Mesothelial cell of epicardium (in vitro differentiated cells): ENCODE measurements at regions not wholly inside any gene's neighbourhood (a gene's known extent, or its start where the extent isn't known, plus 50 kb on each side); places are given as distances from the start of the nearest gene placed in this dataset.

Experiments used
- DNase-seq, 2 experiments: peaks; one replicate each; pipeline ENCODE4 v3.0.0; 2021; ENCODE audit warnings: low spot score in 2 of 2; ENCODE audit not compliant: unreplicated experiment in 2 of 2
- H3K27ac Mint-ChIP-seq: 2 replicates; pipeline ENCODE4 v1.8.0; 2021; ENCODE audit warnings: mixed read lengths
- H3K27me3 Mint-ChIP-seq: 2 replicates; pipeline ENCODE4 v1.8.0; 2021; ENCODE audit warnings: low read depth, mixed read lengths
- H3K36me3 Mint-ChIP-seq: 2 replicates; pipeline ENCODE4 v1.8.0; 2021; ENCODE audit warnings: mixed read lengths
- H3K4me1 Mint-ChIP-seq: 2 replicates; pipeline ENCODE4 v1.8.0; 2021; ENCODE audit warnings: mixed read lengths
- H3K4me3 Mint-ChIP-seq: 2 replicates; pipeline ENCODE4 v1.8.0; 2021; ENCODE audit warnings: mild to moderate bottlenecking, moderate library complexity, mixed read lengths
- H3K9me3 Mint-ChIP-seq: 2 replicates; pipeline ENCODE4 v1.8.0; 2021; ENCODE audit warnings: mixed read lengths
- TF ChIP-seq, protein P1 (sequence below): fragments of 200-600 bp; sonication (generic); IDR thresholded peaks from one replicate; pipeline ENCODE4 v1.5.0; 2021; ENCODE audit warnings: antibody characterized with exemption; ENCODE audit not compliant: unreplicated experiment

DNA sequence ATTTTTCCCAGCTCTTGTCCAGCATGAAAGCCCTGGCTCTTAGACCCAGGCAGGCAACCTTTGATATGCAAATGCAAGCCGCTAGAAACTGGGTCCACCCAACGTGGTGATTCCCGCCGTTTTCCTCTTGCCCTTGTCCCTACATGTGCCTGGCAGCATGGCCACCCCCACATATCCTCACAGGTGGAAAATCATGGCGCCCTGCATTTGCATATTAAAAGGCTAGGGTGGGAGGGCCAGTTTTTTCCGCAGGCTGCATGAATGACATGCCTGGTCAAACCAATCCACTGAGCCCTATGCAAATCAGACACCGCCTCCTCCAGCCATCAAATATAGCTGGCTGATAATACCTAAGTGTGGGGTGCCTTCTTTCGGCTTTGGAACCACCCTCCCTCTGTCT is 1091.8 kb upstream of the NXPH2 start:
- no peaks in the 10 kb centered on the region for H3K9me3 Mint-ChIP-seq
- H3K4me1 Mint-ChIP-seq = no peaks in the 10 kb centered on the region
- DNase-seq = no peak
- no peaks in the 10 kb centered on the region for H3K36me3 Mint-ChIP-seq
- H3K27ac Mint-ChIP-seq = no peak overlapping the region
- no peak overlapping the region for H3K4me3 Mint-ChIP-seq
- H3K27me3 Mint-ChIP-seq = no peaks in the 10 kb centered on the region
- TF ChIP-seq, protein P1, sequence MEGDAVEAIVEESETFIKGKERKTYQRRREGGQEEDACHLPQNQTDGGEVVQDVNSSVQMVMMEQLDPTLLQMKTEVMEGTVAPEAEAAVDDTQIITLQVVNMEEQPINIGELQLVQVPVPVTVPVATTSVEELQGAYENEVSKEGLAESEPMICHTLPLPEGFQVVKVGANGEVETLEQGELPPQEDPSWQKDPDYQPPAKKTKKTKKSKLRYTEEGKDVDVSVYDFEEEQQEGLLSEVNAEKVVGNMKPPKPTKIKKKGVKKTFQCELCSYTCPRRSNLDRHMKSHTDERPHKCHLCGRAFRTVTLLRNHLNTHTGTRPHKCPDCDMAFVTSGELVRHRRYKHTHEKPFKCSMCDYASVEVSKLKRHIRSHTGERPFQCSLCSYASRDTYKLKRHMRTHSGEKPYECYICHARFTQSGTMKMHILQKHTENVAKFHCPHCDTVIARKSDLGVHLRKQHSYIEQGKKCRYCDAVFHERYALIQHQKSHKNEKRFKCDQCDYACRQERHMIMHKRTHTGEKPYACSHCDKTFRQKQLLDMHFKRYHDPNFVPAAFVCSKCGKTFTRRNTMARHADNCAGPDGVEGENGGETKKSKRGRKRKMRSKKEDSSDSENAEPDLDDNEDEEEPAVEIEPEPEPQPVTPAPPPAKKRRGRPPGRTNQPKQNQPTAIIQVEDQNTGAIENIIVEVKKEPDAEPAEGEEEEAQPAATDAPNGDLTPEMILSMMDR = no peak

DNA sequence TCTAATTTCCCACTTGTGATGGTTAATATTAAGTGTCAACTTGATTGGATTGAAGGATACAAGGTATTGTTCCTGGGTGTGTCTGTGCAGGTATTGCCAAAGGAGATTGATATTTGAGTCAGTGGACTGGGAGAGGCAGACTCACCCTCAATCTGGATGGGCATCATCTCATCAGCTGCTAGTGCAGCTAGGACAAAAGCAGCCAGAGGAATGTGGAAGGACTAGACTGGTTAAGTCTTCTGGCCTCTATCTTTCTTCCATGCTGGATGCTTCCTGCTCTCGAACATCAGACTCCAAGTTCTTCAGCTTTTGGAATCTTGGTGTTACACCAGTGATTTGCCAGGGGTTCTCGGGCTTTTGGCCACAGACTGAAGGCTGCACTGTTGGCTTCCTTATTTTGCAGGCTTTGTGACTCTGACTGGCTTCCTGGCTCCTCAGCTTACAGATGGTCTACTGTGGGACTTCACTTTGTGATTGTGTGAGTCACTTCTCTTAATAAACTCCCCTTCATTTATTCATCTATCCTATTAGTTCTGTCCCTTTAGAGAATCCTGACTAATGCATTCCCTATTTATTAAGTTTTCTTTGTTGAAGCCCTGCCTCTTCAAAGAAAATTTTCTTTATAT is 1087.5 kb upstream of the NXPH2 start:
- H3K4me3 Mint-ChIP-seq = no peak overlapping the region
- H3K4me1 Mint-ChIP-seq = no peaks in the 10 kb centered on the region
- DNase-seq = no peak
- H3K36me3 Mint-ChIP-seq = peaks cover 10% of the 10 kb centered on the region
- H3K9me3 Mint-ChIP-seq = peaks cover 34% of the 10 kb centered on the region
- no peak overlapping the region for H3K27ac Mint-ChIP-seq
- H3K27me3 Mint-ChIP-seq = no peaks in the 10 kb centered on the region
- TF ChIP-seq, protein P1 = no peak

DNA sequence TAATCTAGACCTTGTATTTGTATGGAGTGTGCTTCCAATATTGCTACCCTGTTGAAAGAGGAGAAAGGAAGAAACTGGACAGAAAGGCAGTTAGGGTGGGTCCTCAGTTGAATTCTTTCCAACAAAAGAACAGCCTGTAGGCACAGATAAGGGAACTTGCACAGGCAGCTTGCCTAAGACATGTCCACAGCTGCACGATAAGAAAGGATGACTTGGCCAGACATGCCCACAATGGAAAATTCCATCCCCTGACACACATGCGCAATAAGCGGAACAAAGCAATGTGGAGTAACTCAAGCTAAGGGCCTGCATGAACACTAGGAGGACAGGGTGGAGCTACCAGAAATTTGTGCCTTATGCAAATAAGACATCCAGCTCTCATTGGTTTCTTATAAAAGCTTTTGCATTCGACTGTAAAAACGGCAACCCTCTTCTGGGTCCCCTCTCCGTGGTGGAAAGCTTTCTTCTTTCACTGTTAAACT is 1084.7 kb upstream of the NXPH2 start:
- Mint-ChIP-seq H3K27me3 (no peaks in the 10 kb centered on the region), H3K27ac (no peak overlapping the region), H3K4me1 (no peaks in the 10 kb centered on the region), H3K4me3 (no peak overlapping the region), H3K9me3 (peaks cover 54% of the 10 kb centered on the region), H3K36me3 (peaks cover 16% of the 10 kb centered on the region)
- TF ChIP-seq, protein P1 = no peak
- no peak for DNase-seq

DNA sequence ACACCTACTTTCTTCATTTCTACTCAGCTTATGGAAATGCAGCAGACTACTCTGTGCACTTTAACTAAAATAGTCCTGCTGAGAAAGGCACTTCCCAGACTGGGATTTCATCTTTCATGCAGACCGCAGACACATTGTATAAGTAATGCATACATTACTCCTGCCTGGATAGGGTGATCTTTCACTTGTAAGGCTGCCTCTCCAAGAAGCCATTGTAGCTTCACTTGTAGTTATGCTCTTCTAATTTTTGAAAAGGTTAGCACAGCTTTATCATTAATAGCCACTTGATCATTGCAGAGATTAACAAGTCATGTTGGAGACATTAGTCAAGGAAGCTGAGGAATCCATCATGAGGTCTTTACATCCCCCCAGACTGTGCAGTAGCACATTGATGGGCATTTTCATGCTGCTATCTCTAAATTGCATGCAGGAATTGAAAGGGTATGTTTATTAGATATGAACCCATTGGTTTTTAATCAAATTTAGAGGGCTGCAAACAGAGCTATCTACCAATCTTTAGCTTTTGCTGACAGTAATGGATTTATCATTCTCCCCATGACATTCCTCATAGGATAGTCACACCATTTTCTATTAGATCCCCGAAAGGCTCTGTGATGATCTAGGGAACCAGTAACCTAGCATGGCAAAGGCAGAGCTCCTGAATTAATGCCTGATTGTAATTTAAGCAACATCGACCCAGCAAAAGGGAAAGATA is 1074.7 kb upstream of the NXPH2 start:
- H3K36me3 Mint-ChIP-seq = no peaks in the 10 kb centered on the region
- no peak overlapping the region for H3K4me3 Mint-ChIP-seq
- peaks cover 3% of the 10 kb centered on the region for H3K4me1 Mint-ChIP-seq
- DNase-seq = no peak
- peaks cover 15% of the 10 kb centered on the region for H3K9me3 Mint-ChIP-seq
- TF ChIP-seq, protein P1 = no peak
- no peak overlapping the region for H3K27ac Mint-ChIP-seq
- H3K27me3 Mint-ChIP-seq = no peaks in the 10 kb centered on the region

DNA sequence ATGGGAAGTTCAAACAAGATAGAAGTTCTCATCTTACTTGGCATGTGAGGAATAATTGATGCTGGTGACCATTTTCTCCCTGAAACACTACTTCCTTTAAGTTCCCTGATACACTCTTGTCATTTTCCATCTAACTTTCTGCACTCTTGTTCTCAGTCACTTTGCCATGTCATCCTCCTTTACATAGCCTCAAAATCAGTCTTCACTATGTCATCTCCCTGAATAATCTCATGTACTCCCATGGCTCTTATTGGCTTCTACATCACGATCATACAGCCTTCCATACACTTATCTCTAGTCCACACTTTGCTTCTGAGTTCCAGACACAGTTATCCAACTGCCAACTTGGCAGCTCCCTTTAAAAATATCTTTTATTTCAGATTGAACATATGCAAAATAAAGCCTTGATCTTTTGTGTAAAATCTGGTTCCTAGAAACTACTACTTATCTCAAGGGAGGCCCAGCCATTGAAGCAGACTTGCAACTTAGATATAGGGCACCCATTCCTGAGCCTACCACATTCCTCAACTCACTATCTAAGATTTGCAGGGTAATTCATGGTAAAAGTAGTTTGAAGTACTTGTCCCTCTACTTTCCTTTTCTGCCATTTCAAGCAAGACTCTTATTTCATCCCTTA is 1070.2 kb upstream of the NXPH2 start:
- TF ChIP-seq, protein P1 = no peak

More for the DNA sequence above, 1070.2 kb upstream of the NXPH2 start:
- Mint-ChIP-seq H3K4me1 (peaks cover 7% of the 10 kb centered on the region), H3K9me3 (peaks cover 10% of the 10 kb centered on the region), H3K27me3 (no peaks in the 10 kb centered on the region), H3K36me3 (no peaks in the 10 kb centered on the region), H3K4me3 (no peak overlapping the region), H3K27ac (no peak overlapping the region)
- DNase-seq = no peak
